Astrocyte (in vitro differentiated cells and primary cell): ENCODE measurements at regions not wholly inside any gene's neighbourhood (a gene's known extent, or its start where the extent isn't known, plus 50 kb on each side); places are given as distances from the start of the nearest gene placed in this dataset.

ENCODE experiments used
- EZH2 ChIP-seq: IDR thresholded peaks from 2 replicates; pipeline ENCODE4 v1.6.1; 2012; ENCODE audit warnings: mild to moderate bottlenecking, low read length, inconsistent platforms; ENCODE audit not compliant: insufficient read depth
- TF ChIP-seq, protein P1 (sequence below): IDR thresholded peaks from 2 replicates; pipeline ENCODE4 v1.5.1; 2011; ENCODE audit warnings: low read depth, mild to moderate bottlenecking, inconsistent platforms, low read length, moderate library complexity; ENCODE audit not compliant: insufficient read depth

DNA sequence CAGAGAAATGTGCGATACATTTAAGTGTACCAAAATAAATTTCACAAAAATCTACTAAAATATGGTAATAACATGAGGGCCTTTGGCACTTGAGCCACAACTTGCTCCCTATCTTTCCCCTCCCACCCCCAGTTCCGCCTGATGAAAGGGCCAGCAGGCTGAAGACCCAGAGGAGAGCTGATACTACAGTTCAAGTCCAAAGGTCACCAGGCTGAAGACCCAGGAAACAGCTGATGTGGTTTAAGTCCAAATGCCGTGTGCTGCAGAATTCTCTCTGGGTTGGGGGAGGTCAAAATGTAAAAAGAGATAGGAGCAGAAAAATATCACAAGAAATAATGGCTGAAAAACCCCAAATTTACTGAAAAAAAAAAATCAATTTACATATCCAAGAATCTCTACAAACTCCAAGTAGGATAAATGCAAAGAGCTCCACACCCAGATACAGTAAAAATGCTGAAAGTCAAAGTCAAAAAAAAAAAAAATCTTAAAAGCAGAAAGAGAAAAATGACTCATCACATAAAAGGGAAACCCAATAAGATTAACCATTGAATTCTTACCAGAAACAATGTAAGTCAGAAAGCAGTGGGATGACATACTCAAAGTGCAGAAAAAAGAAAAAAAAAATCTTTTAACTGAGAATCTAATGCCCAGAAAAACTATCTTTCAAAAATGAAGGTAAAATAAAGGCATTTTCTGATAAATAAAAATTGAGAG, 452.1 kb upstream of the ASIC2 start:
- TF ChIP-seq, protein P1, sequence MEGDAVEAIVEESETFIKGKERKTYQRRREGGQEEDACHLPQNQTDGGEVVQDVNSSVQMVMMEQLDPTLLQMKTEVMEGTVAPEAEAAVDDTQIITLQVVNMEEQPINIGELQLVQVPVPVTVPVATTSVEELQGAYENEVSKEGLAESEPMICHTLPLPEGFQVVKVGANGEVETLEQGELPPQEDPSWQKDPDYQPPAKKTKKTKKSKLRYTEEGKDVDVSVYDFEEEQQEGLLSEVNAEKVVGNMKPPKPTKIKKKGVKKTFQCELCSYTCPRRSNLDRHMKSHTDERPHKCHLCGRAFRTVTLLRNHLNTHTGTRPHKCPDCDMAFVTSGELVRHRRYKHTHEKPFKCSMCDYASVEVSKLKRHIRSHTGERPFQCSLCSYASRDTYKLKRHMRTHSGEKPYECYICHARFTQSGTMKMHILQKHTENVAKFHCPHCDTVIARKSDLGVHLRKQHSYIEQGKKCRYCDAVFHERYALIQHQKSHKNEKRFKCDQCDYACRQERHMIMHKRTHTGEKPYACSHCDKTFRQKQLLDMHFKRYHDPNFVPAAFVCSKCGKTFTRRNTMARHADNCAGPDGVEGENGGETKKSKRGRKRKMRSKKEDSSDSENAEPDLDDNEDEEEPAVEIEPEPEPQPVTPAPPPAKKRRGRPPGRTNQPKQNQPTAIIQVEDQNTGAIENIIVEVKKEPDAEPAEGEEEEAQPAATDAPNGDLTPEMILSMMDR, result no peak
- TF ChIP-seq EZH2, result no peak
